HCT116 (cell line): ENCODE measurements at regions not wholly inside any gene's neighbourhood (a gene's known extent, or its start where the extent isn't known, plus 50 kb on each side); places are given as distances from the start of the nearest gene placed in this dataset.

Experiments used
- ATAC-seq: fragments of 200-7000 bp; cut with Tn5 transposase; 2 replicates; pipeline ENCODE4 v1.9.1; 2020; ENCODE audit warnings: mild to moderate bottlenecking, moderate library complexity
- BruUV-seq: library from RNA; stranded (reverse); fragments of 400-500 nt; replicated peaks from 2 replicates; lab custom pipeline; 2021; lab: Mats Ljungman, UMichigan
- CTCF ChIA-PET: fragments of 300-600 bp; sonication (Branson Sonifier 250); formaldehyde crosslinking; loops from one replicate; lab custom pipeline; 2021; ENCODE audit warnings: antibody characterized with exemption; lab: Charles Lee
- POLR2A ChIA-PET: fragments of 300-600, 350-600 bp; sonication (Branson Sonifier 250); formaldehyde crosslinking; loops from one replicate; lab custom pipeline; 2021; ENCODE audit warnings: antibody characterized with exemption; lab: Charles Lee
- RAD21 ChIA-PET, 2 experiments: fragments of 300-600 bp; sonication (Branson Sonifier 250); formaldehyde crosslinking; loops; one replicate each; lab custom pipeline; 2023; ENCODE audit warnings: low total read pairs in 2 of 2; ENCODE audit not compliant: uncharacterized antibody in 2 of 2, unreplicated experiment in 2 of 2, low non-redundant PET in 1 of 2; lab: Charles Lee
- DNase-seq: peaks from one replicate; pipeline ENCODE4 v3.0.0-alpha.2; 2010; ENCODE audit warnings: low read depth, low spot score
- H2AFZ ChIP-seq: fragments of 200-600 bp; shearing (Covaris generic), sonication (generic); 2 replicates; pipeline ENCODE4 v1.6.1; 2017; ENCODE audit warnings: low read depth, mixed run types, mixed read lengths, antibody characterized with exemption, low read length; ENCODE audit not compliant: poor library complexity, severe bottlenecking
- H3K27ac ChIP-seq: 2 replicates; pipeline ENCODE4 v1.5.1; 2012; ENCODE audit warnings: low read depth, low read length
- H3K27me3 ChIP-seq: fragments of 200-600 bp; sonication (generic); 2 replicates; pipeline ENCODE4 v1.6.1; 2016; ENCODE audit warnings: mixed run types, low read length, mixed read lengths; ENCODE audit not compliant: insufficient read depth
- H3K36me3 ChIP-seq, 2 experiments: fragments of 200-500 bp in 1 of 2; fragments of 200-600 bp in 1 of 2; sonication (Bioruptor generic) in 1 of 2; sonication (generic) in 1 of 2; 2 replicates each; pipeline versions ENCODE4 v1.5.1 to v1.6.1; 2014 to 2016; ENCODE audit warnings: low read length in 2 of 2, inconsistent platforms in 1 of 2, mixed read lengths in 1 of 2, mixed run types in 1 of 2; ENCODE audit not compliant: insufficient read depth in 2 of 2, control insufficient read depth in 1 of 2
- H3K4me1 ChIP-seq, 2 experiments: fragments of 200-600 bp in 1 of 2; sonication (generic) in 1 of 2; 2 replicates each; pipeline versions ENCODE4 v1.5.1 to v1.6.1; 2012 to 2017; ENCODE audit warnings: low read length in 2 of 2, inconsistent platforms in 1 of 2, mild to moderate bottlenecking in 1 of 2, mixed read lengths in 1 of 2, mixed run types in 1 of 2, moderate library complexity in 1 of 2; ENCODE audit not compliant: insufficient read depth in 2 of 2, control insufficient read depth in 1 of 2
- H3K4me2 ChIP-seq: fragments of 200-600 bp; sonication (generic); 2 replicates; pipeline ENCODE4 v1.6.1; 2017; ENCODE audit warnings: mixed run types, low read length, mixed read lengths
- H3K4me3 ChIP-seq, 2 experiments: fragments of 200-600 bp in 1 of 2; sonication (generic) in 1 of 2; replicated peaks in 1 of 2; 2 replicates each; pipeline ENCODE4 v1.5.1; 2011 to 2016; ENCODE audit warnings: low read length in 2 of 2, control low read depth in 1 of 2, low read depth in 1 of 2, mild to moderate bottlenecking in 1 of 2, mixed read lengths in 1 of 2, mixed run types in 1 of 2
- H3K79me2 ChIP-seq: fragments of 200-600 bp; sonication (generic); 2 replicates; pipeline ENCODE4 v1.6.1; 2017; ENCODE audit warnings: mild to moderate bottlenecking, mixed run types, low read length, moderate library complexity, mixed read lengths; ENCODE audit not compliant: insufficient read depth
- H3K9ac ChIP-seq: fragments of 200-600 bp; sonication (generic); 2 replicates; pipeline ENCODE4 v1.6.1; 2016; ENCODE audit warnings: low read length, mixed read lengths
- H3K9me2 ChIP-seq: fragments of 200-600 bp; sonication (generic), shearing (Covaris generic); 2 replicates; pipeline ENCODE4 v1.6.1; 2017; ENCODE audit warnings: mixed run types, mild to moderate bottlenecking, moderate library complexity; ENCODE audit not compliant: insufficient read depth
- H3K9me3 ChIP-seq, 2 experiments: fragments of 200-500 bp in 1 of 2; fragments of 200-600 bp in 1 of 2; sonication (Bioruptor generic) in 1 of 2; sonication (generic) in 1 of 2; 2 replicates each; pipeline ENCODE4 v1.6.1; 2014 to 2017; ENCODE audit warnings: low read length in 2 of 2, mixed read lengths in 2 of 2, inconsistent platforms in 1 of 2, low read depth in 1 of 2, mild to moderate bottlenecking in 1 of 2, mixed run types in 1 of 2, moderate library complexity in 1 of 2; ENCODE audit not compliant: control insufficient read depth in 1 of 2, insufficient read depth in 1 of 2
- H4K20me1 ChIP-seq: fragments of 200-600 bp; sonication (generic), shearing (Covaris generic); 2 replicates; pipeline ENCODE4 v1.6.1; 2017; ENCODE audit warnings: mixed run types, mild to moderate bottlenecking, moderate library complexity; ENCODE audit not compliant: insufficient read depth
- CBX3 ChIP-seq: IDR thresholded peaks from 2 replicates; pipeline ENCODE4 v1.6.1; 2012; ENCODE audit warnings: low read depth
- EGR1 ChIP-seq: IDR thresholded peaks from 2 replicates; pipeline ENCODE4 v1.6.1; 2012; ENCODE audit warnings: low read depth
- ELF1 ChIP-seq: IDR thresholded peaks from 2 replicates; pipeline ENCODE4 v1.6.1; 2012; ENCODE audit warnings: low read depth, borderline replicate concordance
- EZH2phosphoT487 ChIP-seq: fragments of 200-600 bp; IDR thresholded peaks from 2 replicates; pipeline ENCODE4 v1.6.1; 2018; ENCODE audit warnings: antibody characterized with exemption, borderline replicate concordance
- FOSL1 ChIP-seq: IDR thresholded peaks from 2 replicates; pipeline ENCODE4 v1.6.1; 2012; ENCODE audit warnings: low read depth
- JUND ChIP-seq: IDR thresholded peaks from 2 replicates; pipeline ENCODE4 v1.6.1; 2012
- POLR2AphosphoS5 ChIP-seq: IDR thresholded peaks from 2 replicates; pipeline ENCODE4 v1.6.1; 2011; ENCODE audit warnings: mild to moderate bottlenecking, low read depth, low read length, moderate library complexity
- RAD21 ChIP-seq: IDR thresholded peaks from 2 replicates; pipeline ENCODE4 v1.6.1; 2012; ENCODE audit warnings: low read depth, mild to moderate bottlenecking
- SIN3A ChIP-seq: IDR thresholded peaks from 2 replicates; pipeline ENCODE4 v1.6.1; 2012; ENCODE audit warnings: low read depth
- SRF ChIP-seq: IDR thresholded peaks from 2 replicates; pipeline ENCODE4 v1.6.1; 2012; ENCODE audit warnings: low read depth
- YY1 ChIP-seq: IDR thresholded peaks from 2 replicates; pipeline ENCODE4 v1.6.1; 2011; ENCODE audit warnings: low read length, low read depth, moderate library complexity, mild to moderate bottlenecking; ENCODE audit not compliant: insufficient replicate concordance; ENCODE audit errors: extremely low read depth
- ZNF274 ChIP-seq: fragments of 200-500 bp; sonication (Bioruptor generic); IDR thresholded peaks from 2 replicates; pipeline ENCODE4 v1.6.1; 2014; ENCODE audit warnings: mild to moderate bottlenecking, low read depth, low read length, inconsistent platforms
- intact Hi-C: fragments of 100-400 bp; cut with micrococcal nuclease; formaldehyde crosslinking; loops from 2 replicates; pipeline ENCODE4 v1.10.0; 2022
- TF ChIP-seq, protein P1 (sequence below): IDR thresholded peaks from 2 replicates; pipeline ENCODE4 v1.6.1; 2012
- TF ChIP-seq, protein P2 (sequence below), 3 experiments: fragments of 200-600 bp in 1 of 3; sonication (generic) in 1 of 3; IDR thresholded peaks in 2 of 3; conservative IDR thresholded peaks in 1 of 3; 2 replicates each; pipeline ENCODE4 v1.5.1; 2012 to 2017; ENCODE audit warnings: low read depth in 2 of 3, low read length in 2 of 3, antibody characterized with exemption in 1 of 3, borderline replicate concordance in 1 of 3, control low read depth in 1 of 3, mild to moderate bottlenecking in 1 of 3, mixed read lengths in 1 of 3, mixed run types in 1 of 3, moderate library complexity in 1 of 3; ENCODE audit not compliant: insufficient read depth in 1 of 3
- TF ChIP-seq, protein P3 (sequence below): IDR thresholded peaks from 2 replicates; pipeline ENCODE4 v1.6.1; 2012

DNA sequence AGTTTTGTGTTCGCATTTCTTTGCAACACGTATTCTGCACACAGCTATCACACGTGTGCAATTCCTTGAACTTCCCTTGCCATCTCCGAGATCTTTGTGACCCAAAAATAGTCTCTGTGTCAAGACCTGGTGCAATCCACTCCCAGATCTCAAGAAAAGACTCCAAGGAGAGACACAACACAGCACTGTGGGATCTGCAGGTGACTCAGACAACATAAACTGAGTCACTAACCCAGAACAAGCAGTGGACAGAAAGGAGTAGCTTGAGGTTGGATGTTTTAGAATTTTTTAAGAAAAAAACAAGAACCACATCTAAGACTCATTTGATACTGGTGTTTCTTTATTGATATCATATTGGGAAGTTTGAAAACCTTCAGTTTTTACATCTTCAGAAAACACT is 396.9 kb downstream of the AGTPBP1 start:
- H3K9ac ChIP-seq = no peak overlapping the region
- H3K27ac ChIP-seq = no peak overlapping the region
- intact Hi-C loops = no loop called here
- no peaks in the 10 kb centered on the region for H3K36me3 ChIP-seq
- H3K79me2 ChIP-seq = no peaks in the 10 kb centered on the region
- no peaks in the 10 kb centered on the region for H3K9me2 ChIP-seq
- no TSS peak for BruUV-seq
- DNase-seq = no peak
- H3K4me3 ChIP-seq = no peak overlapping the region
- no peak overlapping the region for H2AFZ ChIP-seq
- H3K9me3 ChIP-seq = no peaks in the 10 kb centered on the region
- no peaks in the 10 kb centered on the region for H4K20me1 ChIP-seq
- H3K4me2 ChIP-seq = no peak overlapping the region
- H3K27me3 ChIP-seq = peaks cover 45% of the 10 kb centered on the region
- no peaks in the 10 kb centered on the region for H3K4me1 ChIP-seq
- RAD21 ChIA-PET = no interaction called here
- TF ChIP-seq EGR1 (no peak), JUND (no peak), ELF1 (no peak), YY1 (no peak), EZH2phosphoT487 (no peak), SRF (no peak), SIN3A (no peak), POLR2AphosphoS5 (no peak), FOSL1 (no peak), ZNF274 (no peak), CBX3 (no peak), RAD21 (no peak)
- TF ChIP-seq, protein P1, sequence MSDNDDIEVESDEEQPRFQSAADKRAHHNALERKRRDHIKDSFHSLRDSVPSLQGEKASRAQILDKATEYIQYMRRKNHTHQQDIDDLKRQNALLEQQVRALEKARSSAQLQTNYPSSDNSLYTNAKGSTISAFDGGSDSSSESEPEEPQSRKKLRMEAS = no peak
- TF ChIP-seq, protein P2, sequence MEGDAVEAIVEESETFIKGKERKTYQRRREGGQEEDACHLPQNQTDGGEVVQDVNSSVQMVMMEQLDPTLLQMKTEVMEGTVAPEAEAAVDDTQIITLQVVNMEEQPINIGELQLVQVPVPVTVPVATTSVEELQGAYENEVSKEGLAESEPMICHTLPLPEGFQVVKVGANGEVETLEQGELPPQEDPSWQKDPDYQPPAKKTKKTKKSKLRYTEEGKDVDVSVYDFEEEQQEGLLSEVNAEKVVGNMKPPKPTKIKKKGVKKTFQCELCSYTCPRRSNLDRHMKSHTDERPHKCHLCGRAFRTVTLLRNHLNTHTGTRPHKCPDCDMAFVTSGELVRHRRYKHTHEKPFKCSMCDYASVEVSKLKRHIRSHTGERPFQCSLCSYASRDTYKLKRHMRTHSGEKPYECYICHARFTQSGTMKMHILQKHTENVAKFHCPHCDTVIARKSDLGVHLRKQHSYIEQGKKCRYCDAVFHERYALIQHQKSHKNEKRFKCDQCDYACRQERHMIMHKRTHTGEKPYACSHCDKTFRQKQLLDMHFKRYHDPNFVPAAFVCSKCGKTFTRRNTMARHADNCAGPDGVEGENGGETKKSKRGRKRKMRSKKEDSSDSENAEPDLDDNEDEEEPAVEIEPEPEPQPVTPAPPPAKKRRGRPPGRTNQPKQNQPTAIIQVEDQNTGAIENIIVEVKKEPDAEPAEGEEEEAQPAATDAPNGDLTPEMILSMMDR (IDR thresholded peaks at IDR 0.05 in 2 of 3, conservative IDR thresholded peaks at IDR 0.05 in 1 of 3; ENCODE audit: borderline replicate concordance in 1 of 3, insufficient read depth in 1 of 3, low read depth in 2 of 3, low read length in 2 of 3) = no peak
- TF ChIP-seq, protein P3, sequence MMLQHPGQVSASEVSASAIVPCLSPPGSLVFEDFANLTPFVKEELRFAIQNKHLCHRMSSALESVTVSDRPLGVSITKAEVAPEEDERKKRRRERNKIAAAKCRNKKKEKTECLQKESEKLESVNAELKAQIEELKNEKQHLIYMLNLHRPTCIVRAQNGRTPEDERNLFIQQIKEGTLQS = no peak
- no peak for ATAC-seq
- CTCF ChIA-PET = no interaction called here
- POLR2A ChIA-PET = no interaction called here
